GM12878 (cell line): ENCODE measurements at regions not wholly inside any gene's neighbourhood (a gene's known extent, or its start where the extent isn't known, plus 50 kb on each side); places are given as distances from the start of the nearest gene placed in this dataset.
A peak's percentile ranks its signal among the peaks of the same experiment; 100 is the strongest.

Source experiments
- ATAC-seq: fragments of 200-7000 bp; cut with Tn5 transposase; 3 replicates; pipeline ENCODE4 v1.9.1; 2020; ENCODE audit warnings: mild to moderate bottlenecking, moderate library complexity
- BruUV-seq: library from RNA; stranded (reverse); fragments of 400-500 nt; replicated peaks from 2 replicates; lab custom pipeline; 2021; lab: Mats Ljungman, UMichigan
- CTCF ChIA-PET: fragments of 300-600 bp; sonication (Branson Sonifier 250); formaldehyde crosslinking; extraction: SDS; loops from one replicate; lab custom pipeline; 2021; ENCODE audit warnings: inconsistent platforms; lab: Yijun Ruan, JAX
- POLR2A ChIA-PET: fragments of 350-600 bp; formaldehyde crosslinking; extraction: SDS; loops from one replicate; lab custom pipeline; 2021; ENCODE audit warnings: inconsistent platforms; lab: Charles Lee
- RAD21 ChIA-PET: fragments of 300-600 bp; sonication (Branson Sonifier 250); formaldehyde crosslinking; loops from one replicate; lab custom pipeline; 2023; ENCODE audit warnings: antibody characterized with exemption; ENCODE audit not compliant: unreplicated experiment; lab: Charles Lee
- SMC1A ChIA-PET: fragments of 300-600 bp; sonication (Branson Sonifier 250); formaldehyde crosslinking; loops from one replicate; lab custom pipeline; 2023; ENCODE audit not compliant: unreplicated experiment, uncharacterized antibody; lab: Charles Lee
- DNase-seq: peaks from one replicate; pipeline ENCODE4 v3.0.0-alpha.2; 2011; ENCODE audit warnings: low read depth, low spot score
- FAIRE-seq: peaks from 3 replicates; lab custom pipeline; 2011; peaks lifted over from hg19 to GRCh38; lab: Jason Lieb, UNC
- H2AFZ ChIP-seq: 2 replicates; pipeline ENCODE4 v1.6.0; 2011; ENCODE audit warnings: low read depth, low read length, control low read depth; ENCODE audit not compliant: control insufficient read depth
- H3K27ac ChIP-seq: 2 replicates; pipeline ENCODE4 v1.5.1; 2011; ENCODE audit warnings: control low read depth; ENCODE audit not compliant: control insufficient read depth, insufficient read depth
- H3K27me3 ChIP-seq, 2 experiments: replicated peaks in 1 of 2; 2 replicates each; pipeline versions ENCODE4 v1.6.0 to v1.6.1; 2011; ENCODE audit warnings: low read length in 1 of 2; ENCODE audit not compliant: control insufficient read depth in 2 of 2, insufficient read depth in 2 of 2
- H3K36me3 ChIP-seq, 2 experiments: 2 replicates each; pipeline ENCODE4 v1.5.1; 2011; ENCODE audit warnings: low read length in 1 of 2; ENCODE audit not compliant: control insufficient read depth in 2 of 2, insufficient read depth in 2 of 2
- H3K4me1 ChIP-seq: 2 replicates; pipeline ENCODE4 v1.6.1; 2011; ENCODE audit warnings: mild to moderate bottlenecking, low read length, moderate library complexity, mixed read lengths; ENCODE audit not compliant: control insufficient read depth, insufficient read depth
- H3K4me2 ChIP-seq: 2 replicates; pipeline ENCODE4 v1.6.0; 2011; ENCODE audit warnings: control low read depth; ENCODE audit not compliant: control insufficient read depth, insufficient read depth
- H3K4me3 ChIP-seq: fragments of 200-600 bp; sonication (generic); 2 replicates; pipeline ENCODE4 v1.5.1; 2016
- H3K79me2 ChIP-seq: 2 replicates; pipeline ENCODE4 v1.6.0; 2011; ENCODE audit warnings: low read length; ENCODE audit not compliant: control insufficient read depth, insufficient read depth
- H3K9ac ChIP-seq: 2 replicates; pipeline ENCODE4 v1.8.0; 2011; ENCODE audit warnings: low read length, control low read depth, mixed read lengths; ENCODE audit not compliant: control insufficient read depth, insufficient read depth
- H3K9me3 ChIP-seq: replicated peaks from 3 replicates; pipeline ENCODE4 v1.5.1; 2011; ENCODE audit warnings: mild to moderate bottlenecking, low read length; ENCODE audit not compliant: control insufficient read depth, insufficient read depth
- H4K20me1 ChIP-seq: 2 replicates; pipeline ENCODE4 v1.6.0; 2011; ENCODE audit not compliant: control insufficient read depth, insufficient read depth
- BHLHE40 ChIP-seq, 2 experiments: fragments of 450-650 bp in 1 of 2; IDR thresholded peaks; 2 replicates each; pipeline ENCODE4 v1.6.1; 2011 to 2017; ENCODE audit warnings: low read depth in 2 of 2, borderline replicate concordance in 1 of 2, improper control_type of control experiment in 1 of 2, low read length in 1 of 2, mild to moderate bottlenecking in 1 of 2
- CEBPZ ChIP-seq: fragments of 150-350 bp; IDR thresholded peaks from 2 replicates; pipeline ENCODE4 v1.6.1; 2016; ENCODE audit warnings: low read depth, low read length
- HSF1 ChIP-seq: fragments of 150-350 bp; IDR thresholded peaks from 2 replicates; pipeline ENCODE4 v1.6.1; 2014; ENCODE audit warnings: mild to moderate bottlenecking, low read depth, low read length
- IRF4 ChIP-seq: IDR thresholded peaks from 2 replicates; pipeline ENCODE4 v1.6.1; 2011; ENCODE audit warnings: low read depth, low read length
- MEF2A ChIP-seq: IDR thresholded peaks from 2 replicates; pipeline ENCODE4 v1.6.1; 2011; ENCODE audit warnings: low read depth, mild to moderate bottlenecking, low read length, moderate library complexity; ENCODE audit not compliant: insufficient read depth
- MLLT1 ChIP-seq: fragments of 450-650 bp; IDR thresholded peaks from 2 replicates; pipeline ENCODE4 v1.6.1; 2016; ENCODE audit warnings: mild to moderate bottlenecking
- MTA2 ChIP-seq: fragments of 450-650 bp; IDR thresholded peaks from 2 replicates; pipeline ENCODE4 v1.6.1; 2016; ENCODE audit warnings: low read depth, mild to moderate bottlenecking, moderate library complexity
- RAD51 ChIP-seq: fragments of 450-650 bp; IDR thresholded peaks from 2 replicates; pipeline ENCODE4 v1.6.1; 2016; ENCODE audit warnings: moderate library complexity, mild to moderate bottlenecking, inconsistent platforms
- RELB ChIP-seq: fragments of 450-650 bp; IDR thresholded peaks from 2 replicates; pipeline ENCODE4 v1.6.1; 2017; ENCODE audit warnings: low read depth, mild to moderate bottlenecking, moderate library complexity
- RFX5 ChIP-seq: IDR thresholded peaks from 2 replicates; pipeline ENCODE4 v1.6.1; 2011; ENCODE audit warnings: low read depth, low read length, improper control_type of control experiment
- SKIL ChIP-seq: fragments of 450-650 bp; IDR thresholded peaks from 2 replicates; pipeline ENCODE4 v1.6.1; 2017; ENCODE audit warnings: mild to moderate bottlenecking, low read depth, inconsistent platforms; ENCODE audit not compliant: poor library complexity, severe bottlenecking
- SPI1 ChIP-seq: IDR thresholded peaks from 2 replicates; pipeline ENCODE4 v1.6.1; 2011; ENCODE audit warnings: low read depth, mild to moderate bottlenecking, low read length, moderate library complexity, borderline replicate concordance; ENCODE audit not compliant: insufficient read depth
- WGBS: methylation state at CpG from one replicate; pipeline ENCODE4 v1.1.6; 2016; ENCODE audit warnings: low lambda C conversion rate; ENCODE audit not compliant: insufficient replicate concordance, insufficient coverage; ENCODE audit errors: missing lambda C conversion rate; 5-methylcytosine and 5-hydroxymethylcytosine counted together
- in situ Hi-C: fragments of 300-500 bp; cut with MboI; formaldehyde crosslinking; loops from 9 replicates; pipeline ENCODE4 v1.14.3; 2018; ENCODE audit warnings: mixed read lengths
- intact Hi-C: fragments of 100-400 bp; cut with micrococcal nuclease; formaldehyde crosslinking; loops from one replicate; pipeline ENCODE4 v1.14.2; 2022; ENCODE audit not compliant: unreplicated experiment

GRCh38 chr3:72440491-72440890, 407.8 kb downstream of the SHQ1 start:
- WGBS: 0% methylated on average over 4 of the region's 4 CpGs
- intact Hi-C loops: loop anchor here (5.0 to 10.0 kb wide), 5 partner anchors 142 to 566 kb away; no protein-coding TSS in a partner anchor
- ChIA-PET CTCF (interaction anchor here (0.5 to 2.2 kb wide), 3 partner anchors 13 to 226 kb away, joined by 3 to 6 read pairs (median 5); no protein-coding TSS in a partner anchor), SMC1A (interaction anchor here (0.5 to 4.3 kb wide), 18 partner anchors 9 to 382 kb away, joined by 3 to 41 read pairs (median 4); no protein-coding TSS in a partner anchor), RAD21 (interaction anchor here (0.9 to 2.1 kb wide), 5 partner anchors 14 to 379 kb away, joined by 3 to 10 read pairs (median 3); no protein-coding TSS in a partner anchor), POLR2A (interaction anchor here (0.6 to 1.7 kb wide), 6 partner anchors 13 to 467 kb away, joined by 3 to 4 read pairs (median 4); no protein-coding TSS in a partner anchor)
- peak; percentile 59 for ATAC-seq
- H3K9ac ChIP-seq: no peak overlapping the region
- H3K4me3 ChIP-seq: no peak overlapping the region
- BruUV-seq: no TSS peak
- H3K79me2 ChIP-seq: peaks cover 78% of the 10 kb centered on the region
- FAIRE-seq: no peak
- H3K9me3 ChIP-seq: no peaks in the 10 kb centered on the region
- no peaks in the 10 kb centered on the region for H3K27me3 ChIP-seq
- in situ Hi-C loops: no loop called here
- no peak overlapping the region for H2AFZ ChIP-seq
- no peak for DNase-seq
- peaks cover 26% of the 10 kb centered on the region for H3K4me1 ChIP-seq
- peak overlapping the region; percentile 58 for H3K4me2 ChIP-seq
- H4K20me1 ChIP-seq: peaks cover 10% of the 10 kb centered on the region
- H3K36me3 ChIP-seq: peaks cover 0 to 8% of the 10 kb centered on the region in 2 experiments; a peak in 3 of 4 replicates
- no peak overlapping the region for H3K27ac ChIP-seq
- TF ChIP-seq HSF1: no peak
- TF ChIP-seq SKIL: no peak
- TF ChIP-seq RFX5: no peak
- peak; percentile 43; the same call in 1 of the 2 replicates for TF ChIP-seq RELB
- 0 out of 4 replicates have a peak, but pooled peaks of 1 of the 2 experiments have one; percentile 13 for TF ChIP-seq BHLHE40 (IDR thresholded peaks at IDR 0.05; ENCODE audit: borderline replicate concordance in 1 of 2, low read depth in 2 of 2, low read length in 1 of 2)
- no peak for TF ChIP-seq RAD51
- 0 out of 2 replicates have a peak, but pooled peaks have one; percentile 9 for TF ChIP-seq MEF2A
- peak; percentile 70; the same call in 1 of the 2 replicates for TF ChIP-seq MLLT1
- peak; percentile 81 for TF ChIP-seq IRF4
- peak; percentile 95 for TF ChIP-seq SPI1
- TF ChIP-seq MTA2: peak; percentile 69; the same call in 1 of the 2 replicates
- TF ChIP-seq CEBPZ: no peak
